ENCODE measurements at regions not wholly inside any gene's neighbourhood (a gene's known extent, or its start where the extent isn't known, plus 50 kb on each side); places are given as distances from the start of the nearest gene placed in this dataset.

GRCh38 chr5:166517976-166518375, 1773.5 kb upstream of the WWC1 start:
- no peak overlapping the region for H3K4me3 ChIP-seq
- no peak overlapping the region for H3K27ac ChIP-seq

GRCh38 chr5:166523206-166523605, 1768.2 kb upstream of the WWC1 start:
- no peak overlapping the region for H3K27ac ChIP-seq
- no peak overlapping the region for H3K4me3 ChIP-seq

GRCh38 chr5:166529200-166529599, 1762.2 kb upstream of the WWC1 start:
- no peak overlapping the region for H3K27ac ChIP-seq
- H3K4me3 ChIP-seq = no peak overlapping the region

GRCh38 chr5:166532456-166533220, 1758.8 kb upstream of the WWC1 start:
- Histone ChIP-seq H3K27ac (no peak overlapping the region), H3K4me3 (no peak overlapping the region)

- H3K4me3 ChIP-seq = no peak overlapping the region
- no peak overlapping the region for H3K27ac ChIP-seq
Measured at GRCh38 chr5:166535641-166536040, 1755.8 kb upstream of the WWC1 start.

GRCh38 chr5:166540156-166540555, 1751.3 kb upstream of the WWC1 start:
- H3K27ac ChIP-seq = no peak overlapping the region
- no peak overlapping the region for H3K4me3 ChIP-seq

- no peak overlapping the region for H3K4me3 ChIP-seq
- no peak overlapping the region for H3K27ac ChIP-seq
Measured at GRCh38 chr5:166551384-166551783, 1740.1 kb upstream of the WWC1 start.

- Histone ChIP-seq H3K4me3 (no peak overlapping the region), H3K27ac (no peak overlapping the region)
Measured at GRCh38 chr5:166553778-166554177, 1737.7 kb upstream of the WWC1 start.

- Histone ChIP-seq H3K4me3 (no peak overlapping the region), H3K27ac (no peak overlapping the region)
Measured at GRCh38 chr5:166561759-166562158, 1729.7 kb upstream of the WWC1 start.

- H3K4me3 ChIP-seq = no peak overlapping the region
- no peak overlapping the region for H3K27ac ChIP-seq
Measured at GRCh38 chr5:166562246-166562645, 1729.2 kb upstream of the WWC1 start.

- H3K27ac ChIP-seq = no peak overlapping the region
- H3K4me3 ChIP-seq = no peak overlapping the region
Measured at GRCh38 chr5:166566725-166567124, 1724.7 kb upstream of the WWC1 start.

GRCh38 chr5:166570865-166571264, 1720.6 kb upstream of the WWC1 start:
- Histone ChIP-seq H3K27ac (no peak overlapping the region), H3K4me3 (no peak overlapping the region)

- Histone ChIP-seq H3K27ac (no peak overlapping the region), H3K4me3 (no peak overlapping the region)
Measured at GRCh38 chr5:166571668-166572067, 1719.8 kb upstream of the WWC1 start.

- Histone ChIP-seq H3K27ac (no peak overlapping the region), H3K4me3 (no peak overlapping the region)
Measured at GRCh38 chr5:166576323-166576722, 1715.1 kb upstream of the WWC1 start.

GRCh38 chr5:166581826-166582225, 1709.6 kb upstream of the WWC1 start:
- Histone ChIP-seq H3K4me3 (no peak overlapping the region), H3K27ac (no peak overlapping the region)

GRCh38 chr5:166582416-166582815, 1709.0 kb upstream of the WWC1 start:
- Histone ChIP-seq H3K27ac (no peak overlapping the region), H3K4me3 (no peak overlapping the region)

- no peak overlapping the region for H3K4me3 ChIP-seq
- no peak overlapping the region for H3K27ac ChIP-seq
Measured at GRCh38 chr5:166594567-166594966, 1696.9 kb upstream of the WWC1 start.

- no peak overlapping the region for H3K4me3 ChIP-seq
- H3K27ac ChIP-seq = no peak overlapping the region
Measured at GRCh38 chr5:166595274-166595951, 1696.0 kb upstream of the WWC1 start.

GRCh38 chr5:166596043-166596442, 1695.4 kb upstream of the WWC1 start:
- H3K27ac ChIP-seq = no peak overlapping the region
- no peak overlapping the region for H3K4me3 ChIP-seq

- Histone ChIP-seq H3K4me3 (no peak overlapping the region), H3K27ac (no peak overlapping the region)
Measured at GRCh38 chr5:166602271-166602670, 1689.2 kb upstream of the WWC1 start.

GRCh38 chr5:166617507-166617906, 1673.9 kb upstream of the WWC1 start:
- H3K4me3 ChIP-seq = no peak overlapping the region
- no peak overlapping the region for H3K27ac ChIP-seq

GRCh38 chr5:166618526-166618925, 1672.9 kb upstream of the WWC1 start:
- Histone ChIP-seq H3K4me3 (no peak overlapping the region), H3K27ac (no peak overlapping the region)
